Nucleus accumbens (tissue), 56 donors: ENCODE measurements at regions not wholly inside any gene's neighbourhood (a gene's known extent, or its start where the extent isn't known, plus 50 kb on each side); places are given as distances from the start of the nearest gene placed in this dataset.

Source experiments
- DNase-seq, 56 donors: peaks; one replicate each; lab custom pipeline; 2025; lab: John Stamatoyannopoulos, UW

DNA sequence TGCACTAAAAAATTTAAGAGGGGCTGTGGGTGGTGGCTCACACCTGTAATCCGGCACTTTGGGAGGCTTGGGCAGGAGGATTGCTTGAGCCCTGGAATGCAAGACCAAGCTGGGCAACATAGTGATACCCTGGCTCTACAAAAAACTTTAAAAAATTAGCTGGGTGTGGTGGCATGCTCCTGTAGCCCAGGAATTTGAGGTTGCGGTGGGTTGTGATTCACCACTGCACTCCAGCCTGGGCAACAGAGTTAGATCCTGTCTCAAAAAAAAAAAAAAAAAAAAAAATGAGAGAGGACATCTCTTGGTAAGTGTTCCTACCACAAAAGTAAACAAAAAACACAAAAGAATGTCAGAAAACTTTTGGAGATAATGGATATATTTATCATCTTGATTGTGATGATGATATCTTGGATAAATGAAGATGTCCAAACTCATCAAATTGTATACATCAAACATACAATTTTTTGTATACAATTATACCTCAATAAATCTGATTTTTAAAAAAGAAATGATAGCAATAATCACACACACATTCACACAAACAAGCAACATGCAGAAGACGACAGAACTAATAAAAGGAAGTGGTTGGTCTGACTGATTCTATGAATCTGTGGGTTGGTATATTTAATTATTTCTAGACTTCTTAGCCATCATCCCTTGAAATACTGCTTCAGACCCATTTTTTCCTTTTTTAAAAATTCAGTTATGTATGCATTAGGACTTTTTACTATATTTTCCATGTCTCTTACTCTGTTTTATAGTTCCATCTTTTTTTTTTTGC lies 465.9 kb downstream of the PLA2G4A start:
- DNase-seq: no peak

DNA sequence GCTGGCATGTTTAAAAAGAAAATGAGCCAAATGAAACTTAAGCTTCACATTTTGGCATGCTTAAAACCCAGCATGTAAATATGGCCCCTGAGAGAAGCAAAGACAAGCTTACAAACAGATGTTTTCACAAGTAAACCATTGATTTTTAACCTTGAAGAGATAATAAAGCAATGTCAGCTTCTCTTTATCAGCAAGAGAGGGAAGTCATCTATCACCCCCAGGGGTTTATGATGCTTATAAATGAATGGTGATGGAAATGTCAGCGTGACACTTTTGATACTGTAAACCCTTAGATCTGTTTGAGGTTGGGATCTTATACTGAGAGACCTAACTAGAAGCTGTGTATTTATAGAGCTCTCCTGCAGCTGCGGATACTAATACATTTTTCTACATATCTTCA lies 471.3 kb downstream of the PLA2G4A start:
- no peak for DNase-seq

DNA sequence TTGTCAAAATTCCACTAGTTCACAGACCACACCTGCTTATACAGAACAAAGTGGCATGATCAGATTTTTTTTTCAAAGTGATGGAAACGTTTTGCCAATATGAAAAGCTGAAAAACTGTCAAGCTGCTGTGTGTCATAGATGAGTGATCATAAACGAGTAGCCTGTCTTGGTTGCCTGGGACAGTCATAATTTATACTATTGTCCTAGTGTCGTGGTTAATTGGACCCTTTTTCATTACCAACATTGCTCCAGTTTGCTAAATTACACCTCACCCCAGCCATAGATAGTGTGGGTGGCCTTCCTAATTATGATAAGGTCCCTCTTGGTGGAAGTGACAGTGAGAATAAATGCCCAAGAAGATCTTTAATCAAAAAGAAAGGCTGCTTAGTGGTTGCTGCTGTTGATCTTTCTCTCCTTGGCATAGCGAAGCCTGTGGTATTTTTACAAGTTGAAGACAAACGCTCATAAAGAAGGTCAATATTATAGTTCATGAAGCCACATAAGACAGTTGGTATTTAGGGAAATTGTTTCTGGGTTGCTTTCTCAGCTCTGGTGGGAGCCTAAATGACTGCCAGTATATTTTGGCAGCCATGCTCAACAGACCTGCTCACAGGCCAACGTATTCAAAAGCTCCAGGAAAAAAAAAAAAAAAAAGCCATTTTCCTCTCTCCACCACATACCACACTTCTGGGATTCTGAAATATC lies 478.1 kb downstream of the PLA2G4A start:
- DNase-seq: no peak

DNA sequence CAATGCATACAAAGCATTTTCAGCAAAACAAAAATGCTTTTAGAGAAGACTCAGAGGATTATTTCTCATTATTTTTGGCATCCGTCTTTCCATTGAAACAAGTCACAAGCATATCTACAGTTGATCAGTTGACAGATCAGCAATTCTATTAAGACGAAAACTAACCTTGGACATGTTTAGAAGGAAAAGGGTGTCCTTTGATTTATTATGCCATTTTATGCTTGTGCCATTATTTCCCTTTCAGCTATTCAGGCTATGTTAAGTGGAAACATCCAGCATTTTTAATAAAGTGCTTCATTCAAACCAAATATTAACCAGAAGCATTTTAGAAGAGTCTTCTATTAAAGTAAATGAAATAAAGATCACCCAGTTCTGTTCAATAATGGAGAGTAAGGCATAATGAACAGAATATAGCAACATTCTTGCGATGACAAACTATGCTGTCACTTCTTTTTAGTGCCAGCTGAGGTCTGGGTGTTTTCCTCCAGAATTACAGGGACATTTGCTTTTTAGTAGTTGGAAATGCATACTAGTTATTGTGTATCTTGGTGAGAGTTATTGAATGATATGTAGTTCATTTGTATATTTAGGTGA lies 481.4 kb downstream of the PLA2G4A start:
- no peak for DNase-seq

DNA sequence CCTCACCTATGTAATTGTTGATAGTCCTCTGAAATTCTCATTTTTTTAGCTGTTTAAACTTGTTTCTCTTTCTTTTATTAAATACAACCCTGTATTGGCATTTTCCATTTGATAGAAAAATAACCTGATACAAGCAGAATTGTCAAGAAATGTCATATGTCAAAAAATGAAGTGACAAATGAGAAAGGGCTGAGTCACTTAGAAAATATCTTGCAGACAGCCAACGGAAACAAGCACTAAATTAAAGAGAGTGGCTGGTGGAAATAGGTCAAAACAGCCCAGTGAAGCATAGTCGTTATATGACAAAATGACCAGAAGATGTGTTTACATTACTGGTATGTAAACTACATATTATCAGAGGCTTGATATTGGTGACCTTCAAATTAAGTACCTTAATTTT lies 484.4 kb downstream of the PLA2G4A start:
- DNase-seq: no peak

DNA sequence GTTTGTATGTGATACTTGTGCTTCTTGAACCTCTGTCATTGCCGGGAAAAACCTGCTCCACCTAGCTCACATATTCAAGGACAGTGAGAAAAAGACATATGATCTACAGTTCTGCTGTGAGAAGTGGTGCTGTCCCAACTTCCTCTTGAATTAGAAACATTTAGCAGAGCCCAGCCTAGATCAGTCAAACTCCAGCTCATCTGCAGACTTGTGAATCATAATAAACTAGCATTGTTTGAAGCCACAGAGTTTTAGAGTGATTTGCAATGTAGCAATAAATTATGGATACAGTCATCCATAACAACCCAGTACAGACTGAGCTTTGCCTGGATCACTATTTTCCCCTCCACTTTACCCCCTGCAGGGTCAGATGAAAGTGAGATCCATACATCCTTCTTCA lies 497.8 kb downstream of the PLA2G4A start:
- no peak for DNase-seq

DNA sequence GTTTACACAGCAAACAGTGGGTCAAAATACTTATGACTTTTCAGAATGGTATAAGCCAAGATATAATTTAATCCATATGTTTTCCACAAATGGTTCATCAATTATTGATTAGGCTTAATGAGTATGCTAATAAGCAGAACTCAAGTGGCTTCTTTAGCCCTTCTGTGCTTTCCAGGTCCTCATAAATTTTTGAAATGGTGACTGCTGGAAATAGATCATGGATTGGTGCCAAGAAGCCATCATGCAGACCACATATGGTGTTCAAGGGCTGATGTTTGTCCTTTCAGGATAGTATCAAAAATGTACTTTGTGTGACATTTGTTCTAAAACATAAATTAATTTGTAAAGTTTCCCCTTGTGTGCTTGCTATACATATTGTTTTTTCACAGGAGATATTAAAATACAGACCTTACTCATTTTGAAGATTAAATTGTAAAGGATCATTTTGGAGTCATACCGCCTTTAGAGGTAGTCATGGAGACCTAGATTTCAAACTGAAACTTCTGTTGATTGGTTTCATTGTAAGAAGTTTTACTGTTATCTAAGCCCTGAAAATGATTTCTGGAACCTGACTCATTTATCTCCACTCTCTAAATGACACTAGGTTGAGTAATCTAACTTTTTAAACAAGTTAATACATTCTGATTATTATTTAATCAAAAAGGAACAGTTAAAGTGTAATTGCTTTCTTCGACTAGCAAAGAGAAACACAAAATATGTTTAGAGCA lies 507.9 kb downstream of the PLA2G4A start:
- DNase-seq: no peak

DNA sequence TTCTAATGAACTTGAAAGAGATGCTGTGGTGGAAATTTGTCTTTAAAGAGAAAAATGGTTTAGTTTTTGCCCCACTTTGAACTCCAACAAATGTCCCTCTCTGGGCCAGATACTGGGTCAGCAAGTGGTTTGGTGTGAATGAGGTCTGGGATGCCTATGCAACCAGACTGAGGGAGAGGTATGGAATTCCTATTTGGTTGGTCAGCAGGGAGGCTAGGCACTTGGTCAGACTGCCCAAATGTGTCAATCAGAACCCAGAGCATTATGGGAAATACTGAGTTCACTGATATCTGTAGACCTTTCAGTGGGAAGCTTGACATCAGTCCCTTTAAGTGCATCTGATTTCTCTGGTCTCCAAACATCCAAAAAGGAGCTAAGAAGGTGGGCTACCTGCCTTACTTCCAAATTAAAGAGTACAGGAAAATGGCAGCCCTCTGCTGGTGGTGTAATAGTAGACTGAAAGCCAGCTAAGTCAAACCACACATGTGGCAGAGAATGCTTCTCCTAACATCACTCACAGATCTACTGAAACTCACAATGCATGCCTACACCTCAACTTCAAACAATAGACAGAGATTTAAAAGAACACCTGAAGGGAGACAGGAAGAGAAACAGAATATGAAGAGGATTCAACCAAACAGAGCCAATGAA lies 510.1 kb downstream of the PLA2G4A start:
- no peak for DNase-seq

DNA sequence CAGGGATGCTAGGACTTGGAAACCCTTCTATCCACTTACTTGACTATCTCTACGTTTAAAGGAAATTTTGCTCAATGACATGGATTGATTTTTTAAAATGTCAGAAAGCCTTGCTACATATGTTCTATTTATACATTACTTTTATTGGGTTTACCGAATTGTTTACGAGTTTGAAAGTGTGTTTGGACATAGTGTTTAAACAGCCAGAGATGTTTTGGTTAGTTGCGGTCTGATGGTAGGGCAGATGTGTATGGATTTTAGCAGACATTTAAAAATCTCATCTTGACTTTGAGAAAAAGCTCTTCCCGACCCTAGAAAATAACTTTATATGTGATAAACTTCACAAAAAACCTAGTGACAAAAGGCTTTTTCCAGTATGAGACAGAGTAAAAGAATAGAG lies 513.7 kb downstream of the PLA2G4A start:
- DNase-seq: no peak

DNA sequence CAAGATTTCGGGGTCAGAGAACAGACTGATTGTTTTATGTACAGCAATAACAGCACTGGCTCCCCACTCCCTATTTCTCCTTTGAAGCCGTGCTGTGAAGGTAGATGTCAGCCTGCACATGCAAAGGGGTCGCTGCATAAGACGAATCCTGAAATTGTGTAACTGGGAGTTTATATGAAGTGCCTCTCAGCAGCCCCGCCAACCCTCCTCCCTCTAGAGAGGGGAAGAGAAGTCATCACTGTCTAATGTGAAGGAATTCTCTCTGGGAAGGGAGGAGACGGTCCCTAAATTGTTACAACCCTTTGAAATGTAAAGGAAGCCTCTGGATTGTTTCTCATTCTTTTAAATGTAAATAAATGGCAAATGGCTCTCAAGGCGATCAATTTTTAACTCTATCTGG lies 545.3 kb downstream of the PLA2G4A start:
- DNase-seq: no peak

DNA sequence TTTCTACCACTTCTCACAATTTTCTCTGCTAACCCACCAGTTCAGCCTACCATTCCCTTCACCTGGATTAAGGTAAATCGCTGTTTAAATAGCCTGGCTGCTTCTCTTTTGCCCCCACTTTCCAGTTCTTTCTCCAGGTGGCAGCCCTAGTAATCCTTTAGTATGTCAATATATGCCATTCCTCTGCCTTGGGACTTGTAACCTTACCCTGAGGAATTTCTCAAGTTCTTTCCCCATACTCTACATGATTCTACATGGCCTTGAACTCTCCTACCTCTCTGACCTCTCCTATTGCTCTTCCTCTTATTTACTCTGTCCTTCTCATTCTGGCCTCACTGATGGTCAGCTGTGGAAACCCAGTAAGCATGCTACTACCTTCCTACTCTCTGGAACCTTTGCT lies 546.0 kb downstream of the PLA2G4A start:
- DNase-seq: no peak

DNA sequence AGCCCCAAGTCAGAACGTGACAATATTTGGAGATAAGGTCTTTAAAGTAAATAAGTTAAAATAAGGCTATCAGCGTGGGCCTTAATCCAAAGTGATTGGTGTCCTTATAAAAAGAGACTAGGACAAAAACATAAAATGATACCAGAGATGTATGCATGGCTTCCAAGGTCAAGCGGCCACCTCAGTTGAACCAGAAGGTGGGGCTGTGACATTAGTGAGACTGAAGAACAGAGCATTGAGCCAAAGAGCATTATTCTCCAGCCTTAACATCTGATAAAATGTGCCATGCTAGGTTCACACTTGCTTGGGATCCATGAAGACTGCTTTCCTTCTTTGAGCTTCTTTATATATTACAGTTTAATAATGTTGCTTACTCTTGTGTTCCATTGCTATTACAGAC lies 554.6 kb downstream of the PLA2G4A start:
- DNase-seq: no peak

DNA sequence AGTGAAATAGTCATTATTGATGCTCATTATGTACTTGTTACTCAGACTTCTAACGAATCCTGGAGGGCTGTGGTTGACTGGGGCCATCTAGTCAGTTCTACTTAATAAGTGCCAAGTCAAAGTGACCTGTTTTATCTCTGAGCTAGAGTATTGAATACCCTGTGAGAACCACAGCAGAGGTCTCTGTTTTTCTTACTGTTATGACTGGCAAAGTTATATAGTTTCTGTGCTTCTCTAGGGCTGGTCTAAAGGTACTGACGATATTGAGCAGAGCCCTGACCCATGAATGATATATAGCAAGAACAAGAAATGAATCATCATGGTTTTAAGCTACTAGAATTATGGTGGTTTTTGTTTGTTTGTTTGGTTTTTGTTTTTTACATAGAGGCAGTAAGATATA lies 555.8 kb downstream of the PLA2G4A start:
- no peak for DNase-seq

DNA sequence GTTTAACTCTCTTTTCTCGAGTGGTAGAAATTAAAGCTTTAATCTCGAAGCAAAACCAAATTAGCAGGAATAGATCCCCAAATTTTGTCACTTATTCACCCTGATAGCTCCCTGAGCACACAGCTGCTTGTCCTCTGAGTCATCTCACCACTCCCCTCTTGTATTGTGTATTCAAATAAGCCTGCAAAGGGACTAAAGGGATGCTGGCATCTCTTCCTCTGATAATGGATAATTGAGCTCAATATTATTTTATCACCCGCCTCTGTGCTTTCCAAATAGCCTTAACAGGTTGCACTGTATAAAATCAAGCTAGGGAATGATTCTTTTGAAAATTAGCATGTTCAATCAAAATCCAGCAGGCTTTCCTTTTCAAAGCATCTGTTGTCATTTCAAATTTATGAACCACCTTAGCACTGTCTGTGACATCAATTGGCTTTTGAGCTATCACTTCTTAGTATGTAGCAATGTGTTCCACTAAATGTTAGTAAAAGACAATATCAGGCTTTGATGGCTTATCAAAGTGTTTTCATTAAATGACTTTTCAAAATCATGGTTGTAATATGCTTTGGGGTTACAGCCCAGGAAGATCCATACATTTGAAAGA lies 561.6 kb downstream of the PLA2G4A start:
- no peak for DNase-seq

DNA sequence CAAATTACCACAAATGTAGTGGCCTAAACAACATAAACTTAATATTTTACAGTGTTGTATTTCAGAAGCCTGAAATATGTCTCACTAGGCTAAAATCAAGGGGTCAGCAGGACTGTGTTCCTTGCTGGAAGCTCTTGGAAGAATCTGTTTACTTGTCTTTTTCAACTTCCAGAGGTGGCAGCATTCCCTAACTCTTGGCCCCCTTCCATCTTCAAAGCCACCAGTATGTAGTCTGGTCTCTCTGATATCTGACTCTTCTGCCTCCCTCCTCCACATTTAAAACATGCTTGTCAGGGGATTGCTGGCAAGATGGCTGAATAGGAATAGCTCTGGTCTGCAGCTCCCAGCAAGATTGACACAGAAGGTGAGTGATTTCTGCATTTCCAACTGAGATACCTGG lies 567.5 kb downstream of the PLA2G4A start:
- no peak for DNase-seq

DNA sequence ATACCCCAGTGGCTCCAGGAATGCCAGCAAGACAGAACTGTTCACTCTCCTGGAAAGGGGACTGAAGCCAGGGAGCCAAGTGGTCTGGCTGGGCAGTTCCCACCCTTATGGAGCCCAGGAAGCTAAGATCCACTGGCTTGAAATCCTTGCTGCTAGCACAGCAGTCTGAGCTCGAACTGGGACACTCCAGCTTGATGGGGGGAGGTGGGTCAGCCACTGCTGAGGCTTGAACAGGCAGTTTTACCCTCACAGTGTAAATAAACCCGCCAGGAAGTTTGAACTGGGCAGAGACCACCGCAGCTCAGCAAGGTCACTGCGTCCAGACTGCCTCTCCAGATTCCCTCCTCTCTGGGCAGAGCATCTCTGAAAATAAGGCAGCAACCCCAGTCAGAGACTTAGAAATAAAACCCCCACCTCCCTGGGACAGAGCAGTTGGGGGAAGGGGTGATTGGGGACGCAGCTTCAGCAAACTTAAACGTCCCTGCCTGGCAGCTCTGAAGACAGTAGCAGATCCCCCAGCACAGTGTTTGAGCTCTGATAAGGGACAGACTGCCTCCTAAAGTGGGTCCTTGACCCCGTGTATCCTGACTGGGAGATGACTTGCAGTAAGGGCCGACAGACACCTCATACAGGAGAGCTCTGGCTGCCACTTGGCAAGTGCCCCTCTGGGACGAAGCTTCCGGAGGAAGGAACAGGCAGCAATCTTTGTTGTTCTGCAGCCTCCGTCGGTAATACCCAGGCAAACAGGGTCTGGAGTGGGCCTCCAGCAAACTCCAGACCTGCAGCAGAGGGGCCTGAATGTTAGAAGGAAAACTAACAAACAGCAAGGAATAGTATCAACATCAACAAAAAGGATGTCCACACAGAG lies 568.4 kb downstream of the PLA2G4A start:
- no peak for DNase-seq

DNA sequence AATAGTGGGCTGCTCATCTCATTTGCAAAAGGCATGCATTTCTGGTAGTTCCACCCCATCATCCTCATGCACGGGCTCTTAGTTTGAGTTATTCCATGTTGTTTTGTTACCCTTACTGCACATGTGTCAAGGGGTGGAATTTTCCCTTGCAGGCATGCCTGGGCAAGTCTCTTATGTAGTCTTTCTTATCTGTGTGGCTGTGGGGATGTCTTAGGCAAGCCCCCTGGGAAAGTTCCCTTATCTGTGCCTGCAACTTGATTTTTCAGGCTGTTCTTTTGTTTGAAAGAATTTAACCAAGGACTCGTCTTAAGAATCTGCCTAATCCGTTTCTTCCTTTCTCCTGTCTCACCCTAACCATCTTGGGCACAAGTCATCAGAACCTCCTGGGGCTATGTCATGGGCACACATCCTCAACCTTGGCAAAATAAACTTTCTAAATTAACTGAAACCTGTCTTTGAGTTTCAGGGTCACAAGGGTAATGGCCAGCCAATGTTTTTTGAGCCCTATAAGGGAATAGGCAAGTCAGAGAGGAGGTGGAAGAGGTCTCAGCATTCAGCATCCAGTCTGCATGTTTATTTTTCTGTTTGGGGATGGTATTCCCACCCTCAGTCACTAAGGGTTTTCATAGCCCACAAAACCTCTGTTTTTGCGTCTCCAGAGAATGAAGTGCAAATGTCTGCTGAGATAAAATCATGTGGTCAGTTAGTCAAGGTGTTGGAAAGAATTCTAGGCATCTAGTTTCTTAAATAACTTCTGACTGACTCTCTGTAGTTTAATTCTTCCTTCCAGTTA lies 579.7 kb downstream of the PLA2G4A start:
- DNase-seq: no peak

DNA sequence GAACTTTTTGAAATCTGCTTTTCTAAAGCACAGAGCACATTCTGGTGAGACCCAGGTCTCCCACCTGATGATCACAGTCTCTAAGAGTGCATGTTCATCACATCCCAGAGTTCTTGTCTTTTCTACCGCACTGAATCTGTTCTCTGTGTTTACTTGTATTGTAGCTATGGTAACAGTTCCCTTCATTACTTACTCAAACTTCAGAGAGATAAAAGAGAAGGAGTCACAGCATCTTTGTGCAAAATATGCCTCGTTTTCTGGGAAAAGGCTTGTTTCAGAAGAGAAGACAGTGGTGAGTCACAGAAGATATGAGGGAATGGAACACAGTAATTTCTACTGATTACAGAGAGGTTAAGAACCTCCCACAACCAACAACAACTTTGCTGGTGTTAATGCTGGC lies 580.6 kb downstream of the PLA2G4A start:
- no peak for DNase-seq

DNA sequence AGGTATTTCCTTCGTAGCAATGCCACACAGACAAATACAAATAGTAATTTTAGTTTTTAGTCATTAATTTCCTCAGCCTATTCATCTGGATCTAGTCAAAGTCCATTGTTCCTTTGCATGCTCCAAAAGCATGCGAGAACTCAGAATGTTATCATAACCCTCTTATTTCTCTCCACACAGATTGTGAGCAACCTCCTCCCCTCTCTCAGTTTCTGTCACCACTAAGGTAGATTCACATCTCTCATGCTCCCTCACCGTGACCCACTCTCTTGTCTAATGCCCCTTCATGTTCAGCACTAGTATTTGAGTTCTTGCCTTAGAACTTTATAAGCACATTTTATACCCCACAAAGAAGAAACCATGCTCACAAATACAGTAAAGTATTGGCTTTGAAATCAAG lies 582.4 kb downstream of the PLA2G4A start:
- no peak for DNase-seq
